ENCODE measurements at regions not wholly inside any gene's neighbourhood (a gene's known extent, or its start where the extent isn't known, plus 50 kb on each side); places are given as distances from the start of the nearest gene placed in this dataset.
"Not testable (repeated sequence)": the region's sequence is repeated elsewhere in the genome, so short reads cannot be mapped to it uniquely, and the experiment has no call there.

GRCh38 chr3:176074096-176074495 lies 1123.2 kb downstream of the TBL1XR1 start:
- no peak overlapping the region for H3K4me3 Mint-ChIP-seq
- no peaks in the 10 kb centered on the region for H3K36me3 Mint-ChIP-seq (ENCODE audit: low read depth)
- H3K9me3 Mint-ChIP-seq: peaks cover 2% of the 10 kb centered on the region
- DNase-seq: no peak
- POLR2A ChIA-PET: no interaction called here
- CTCF ChIA-PET: no interaction called here
- H3K4me1 Mint-ChIP-seq: no peaks in the 10 kb centered on the region
- no peaks in the 10 kb centered on the region for H3K27me3 Mint-ChIP-seq
- H3K27ac Mint-ChIP-seq: no peak overlapping the region

DNA sequence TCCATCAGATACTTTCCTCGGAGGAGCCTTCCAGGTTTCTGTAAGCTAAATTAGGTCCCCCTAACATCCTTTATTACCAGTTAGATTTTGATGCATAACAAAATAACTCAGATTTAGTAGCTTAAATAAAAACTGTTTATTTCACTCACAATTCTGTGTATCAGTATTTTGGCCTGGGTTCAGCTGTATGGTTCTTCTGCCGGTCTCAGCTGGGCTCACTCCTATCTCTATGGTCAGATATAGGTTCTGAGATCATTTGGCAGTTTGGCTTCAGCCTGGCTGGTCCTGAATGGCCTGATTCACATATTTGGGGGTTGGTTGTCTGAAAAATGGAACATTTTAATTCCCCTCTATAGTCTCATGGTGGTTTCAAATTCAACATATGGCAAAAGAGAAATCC lies 1125.3 kb downstream of the TBL1XR1 start:
- H3K27ac Mint-ChIP-seq: no peak overlapping the region
- no peaks in the 10 kb centered on the region for H3K4me1 Mint-ChIP-seq
- peaks cover 2% of the 10 kb centered on the region for H3K9me3 Mint-ChIP-seq

DNA sequence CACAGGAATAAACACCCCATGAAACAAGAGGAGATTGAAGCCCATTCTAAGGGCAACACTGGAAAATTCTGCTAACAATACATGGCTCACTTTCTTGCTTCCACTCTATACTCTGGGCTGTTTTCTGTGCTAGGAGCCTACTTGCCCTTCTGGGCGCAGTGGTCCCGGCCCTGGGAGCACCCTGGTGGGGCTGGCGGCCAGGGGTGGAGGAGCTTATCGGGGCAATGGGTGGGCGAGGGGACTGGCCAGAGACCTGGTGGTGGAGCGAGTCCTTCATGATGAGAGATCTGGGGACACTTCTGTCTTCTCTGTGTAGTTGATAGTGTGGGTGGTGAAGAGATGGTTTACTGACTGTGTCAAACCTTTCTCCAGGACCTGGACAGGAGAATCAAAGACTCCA lies 1128.5 kb downstream of the TBL1XR1 start:
- H3K4me3 Mint-ChIP-seq: no peak overlapping the region
- no peaks in the 10 kb centered on the region for H3K36me3 Mint-ChIP-seq (ENCODE audit: low read depth)
- CTCF ChIA-PET: no interaction called here
- H3K4me1 Mint-ChIP-seq: no peaks in the 10 kb centered on the region
- H3K9me3 Mint-ChIP-seq: peaks cover 2% of the 10 kb centered on the region
- no peaks in the 10 kb centered on the region for H3K27me3 Mint-ChIP-seq
- POLR2A ChIA-PET: no interaction called here
- no peak for DNase-seq
- no peak overlapping the region for H3K27ac Mint-ChIP-seq

More for the DNA sequence above, 1125.3 kb downstream of the TBL1XR1 start:
- ChIA-PET CTCF (no interaction called here), POLR2A (no interaction called here)
- Mint-ChIP-seq H3K4me3 (no peak overlapping the region), H3K36me3 (ENCODE audit: low read depth) (no peaks in the 10 kb centered on the region), H3K27me3 (no peaks in the 10 kb centered on the region)
- DNase-seq: no peak

GRCh38 chr3:176058856-176059255 lies 1138.4 kb downstream of the TBL1XR1 start:
- CTCF ChIA-PET: no interaction called here
- POLR2A ChIA-PET: no interaction called here
- Mint-ChIP-seq H3K36me3 (ENCODE audit: low read depth) (no peaks in the 10 kb centered on the region), H3K27ac (no peak overlapping the region), H3K4me3 (no peak overlapping the region), H3K9me3 (peaks cover 3% of the 10 kb centered on the region), H3K4me1 (no peaks in the 10 kb centered on the region), H3K27me3 (no peaks in the 10 kb centered on the region)
- no peak for DNase-seq

GRCh38 chr3:176055836-176056235 lies 1141.4 kb downstream of the TBL1XR1 start:
- Mint-ChIP-seq H3K4me1 (no peaks in the 10 kb centered on the region), H3K36me3 (ENCODE audit: low read depth) (no peaks in the 10 kb centered on the region), H3K27me3 (no peaks in the 10 kb centered on the region), H3K27ac (no peak overlapping the region), H3K9me3 (peaks cover 3% of the 10 kb centered on the region), H3K4me3 (no peak overlapping the region)
- ChIA-PET CTCF (no interaction called here), POLR2A (no interaction called here)
- no peak for DNase-seq

- H3K36me3 Mint-ChIP-seq (ENCODE audit: low read depth): no peaks in the 10 kb centered on the region
- POLR2A ChIA-PET: no interaction called here
- H3K9me3 Mint-ChIP-seq: peaks cover 5% of the 10 kb centered on the region
- no peak overlapping the region for H3K27ac Mint-ChIP-seq
- no peaks in the 10 kb centered on the region for H3K4me1 Mint-ChIP-seq
- H3K4me3 Mint-ChIP-seq: no peak overlapping the region
- CTCF ChIA-PET: no interaction called here
- no peaks in the 10 kb centered on the region for H3K27me3 Mint-ChIP-seq
- no peak for DNase-seq
These were observed 1145.5 kb downstream of the TBL1XR1 start for GRCh38 chr3:176051766-176052165.

- Mint-ChIP-seq H3K36me3 (ENCODE audit: low read depth) (no peaks in the 10 kb centered on the region), H3K27me3 (no peaks in the 10 kb centered on the region), H3K4me1 (no peaks in the 10 kb centered on the region), H3K9me3 (peaks cover 2% of the 10 kb centered on the region), H3K4me3 (no peak overlapping the region), H3K27ac (no peak overlapping the region)
- DNase-seq: no peak
- ChIA-PET POLR2A (no interaction called here), CTCF (no interaction called here)
These were observed 1150.6 kb downstream of the TBL1XR1 start for GRCh38 chr3:176046703-176047102.

- Mint-ChIP-seq H3K9me3 (no peaks in the 10 kb centered on the region), H3K4me3 (no peak overlapping the region), H3K27me3 (no peaks in the 10 kb centered on the region), H3K27ac (no peak overlapping the region), H3K4me1 (no peaks in the 10 kb centered on the region), H3K36me3 (ENCODE audit: low read depth) (no peaks in the 10 kb centered on the region)
- POLR2A ChIA-PET: no interaction called here
- CTCF ChIA-PET: no interaction called here
- no peak for DNase-seq
These were observed 1155.5 kb downstream of the TBL1XR1 start for GRCh38 chr3:176041812-176042211.

DNA sequence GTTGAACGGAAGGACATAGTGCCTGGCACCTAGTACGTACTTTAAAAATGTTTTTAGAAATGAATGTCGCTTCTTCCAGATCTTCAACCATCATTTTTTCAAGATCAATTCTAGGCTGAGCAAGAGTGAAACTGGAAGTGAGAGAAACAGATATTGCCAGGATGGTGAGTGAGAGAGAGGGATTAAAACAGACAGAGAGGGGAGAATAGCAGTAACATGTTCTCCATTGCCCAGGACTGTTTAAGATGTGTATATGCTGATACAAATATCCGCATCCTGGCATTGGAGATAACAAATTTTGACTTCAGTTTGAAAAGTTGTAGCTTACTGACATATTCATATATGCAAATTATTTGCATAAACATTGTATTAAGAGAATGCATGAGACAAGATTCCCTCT lies 1156.1 kb downstream of the TBL1XR1 start:
- Mint-ChIP-seq H3K4me3 (no peak overlapping the region), H3K27ac (no peak overlapping the region), H3K4me1 (no peaks in the 10 kb centered on the region), H3K9me3 (peaks cover under 1% of the 10 kb centered on the region), H3K36me3 (ENCODE audit: low read depth) (no peaks in the 10 kb centered on the region), H3K27me3 (no peaks in the 10 kb centered on the region)
- ChIA-PET CTCF (no interaction called here), POLR2A (no interaction called here)
- no peak for DNase-seq

- Mint-ChIP-seq H3K27me3 (no peaks in the 10 kb centered on the region), H3K4me3 (no peak overlapping the region), H3K9me3 (peaks cover 9% of the 10 kb centered on the region), H3K36me3 (ENCODE audit: low read depth) (no peaks in the 10 kb centered on the region), H3K4me1 (no peaks in the 10 kb centered on the region), H3K27ac (no peak overlapping the region)
- ChIA-PET CTCF (no interaction called here), POLR2A (no interaction called here)
- no peak for DNase-seq
These were observed 1159.6 kb downstream of the TBL1XR1 start for GRCh38 chr3:176037636-176038035.

DNA sequence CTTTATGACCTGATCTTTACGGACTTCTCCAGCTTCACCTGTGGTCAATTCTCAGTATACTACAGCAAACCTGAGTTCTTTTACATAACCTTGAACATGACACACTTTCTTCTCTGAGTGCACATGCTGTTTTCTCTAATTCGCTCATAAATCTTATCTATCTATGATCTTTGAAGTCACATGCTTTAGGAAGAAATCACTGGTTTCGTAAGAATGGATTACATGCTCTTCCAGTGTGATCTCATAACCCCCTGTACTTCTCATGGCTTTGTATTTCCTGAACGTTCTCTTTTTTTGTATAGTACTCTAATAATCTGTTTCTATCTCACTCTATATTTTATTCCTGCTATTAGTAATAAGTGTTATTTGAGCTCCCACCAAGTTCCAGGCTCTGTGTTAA lies 1165.2 kb downstream of the TBL1XR1 start:
- no peaks in the 10 kb centered on the region for H3K36me3 Mint-ChIP-seq (ENCODE audit: low read depth)
- POLR2A ChIA-PET: no interaction called here

DNA sequence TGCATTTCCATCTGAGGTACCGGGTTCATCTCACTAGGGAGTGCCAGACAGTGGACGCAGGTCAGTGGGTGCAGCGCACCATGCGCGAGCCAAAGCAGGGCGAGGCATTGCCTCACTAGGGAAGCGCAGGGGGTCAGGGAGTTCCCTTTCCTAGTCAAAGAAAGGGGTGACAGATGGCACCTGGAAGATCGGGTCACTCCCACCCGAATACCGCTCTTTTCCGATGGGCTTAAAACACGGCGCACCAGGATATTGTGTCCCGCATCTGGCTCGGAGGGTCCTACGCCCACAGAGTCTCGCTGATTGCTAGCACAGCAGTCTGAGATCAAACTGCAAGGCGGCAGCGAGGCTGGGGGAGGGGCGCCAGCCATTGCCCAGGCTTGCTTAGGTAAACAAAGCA lies 1157.1 kb downstream of the NAALADL2 start:
- DNase-seq; H3K9me3 Mint-ChIP-seq; CTCF ChIA-PET; POLR2A ChIA-PET; H3K4me3 Mint-ChIP-seq; H3K27ac Mint-ChIP-seq; H3K36me3 Mint-ChIP-seq (ENCODE audit: low read depth); H3K4me1 Mint-ChIP-seq; H3K27me3 Mint-ChIP-seq: not testable (repeated sequence)

More for the DNA sequence above, 1165.2 kb downstream of the TBL1XR1 start:
- Mint-ChIP-seq H3K9me3 (peaks cover 9% of the 10 kb centered on the region), H3K4me3 (no peak overlapping the region), H3K4me1 (no peaks in the 10 kb centered on the region), H3K27ac (no peak overlapping the region), H3K27me3 (no peaks in the 10 kb centered on the region)
- no peak for DNase-seq
- CTCF ChIA-PET: no interaction called here

DNA sequence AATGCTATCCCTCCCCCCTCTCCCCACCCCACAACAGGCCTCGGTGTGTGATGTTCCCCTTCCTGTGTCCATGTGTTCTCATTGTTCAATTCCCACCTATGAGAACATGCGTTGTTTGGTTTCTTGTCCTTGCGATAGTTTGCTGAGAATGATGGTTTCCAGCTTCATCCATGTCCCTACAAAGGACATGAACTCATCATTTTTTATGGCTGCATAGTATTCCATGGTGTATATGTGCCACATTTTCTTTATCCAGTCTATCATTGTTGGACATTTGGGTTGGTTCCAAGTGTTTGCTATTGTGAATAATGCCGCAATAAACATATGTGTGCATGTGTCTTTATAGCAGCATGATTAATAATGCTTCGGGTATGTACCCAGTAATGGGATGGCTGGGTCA lies 1156.1 kb downstream of the NAALADL2 start:
- H3K27me3 Mint-ChIP-seq; CTCF ChIA-PET; H3K4me1 Mint-ChIP-seq; POLR2A ChIA-PET; H3K9me3 Mint-ChIP-seq; H3K4me3 Mint-ChIP-seq; H3K27ac Mint-ChIP-seq; DNase-seq; H3K36me3 Mint-ChIP-seq (ENCODE audit: low read depth): not testable (repeated sequence)

DNA sequence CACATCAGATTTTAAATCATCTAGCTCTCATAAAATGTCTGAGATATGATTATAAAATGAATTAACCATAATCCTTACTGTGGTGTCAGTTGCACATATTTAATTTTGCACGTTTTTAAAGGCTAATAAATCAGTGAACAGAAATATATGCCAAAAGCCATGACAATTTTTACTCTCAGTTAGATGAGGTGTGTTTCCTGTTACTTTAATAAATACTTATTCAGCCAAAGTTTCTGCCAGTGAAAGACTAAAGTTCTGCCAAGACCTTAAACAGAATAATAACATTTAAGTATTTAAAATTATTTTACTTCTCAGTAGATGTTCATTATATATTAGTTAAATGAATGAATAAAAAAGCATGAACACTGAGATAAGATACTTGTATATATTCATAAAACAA lies 1150.1 kb downstream of the NAALADL2 start:
- no peak overlapping the region for H3K4me3 Mint-ChIP-seq
- POLR2A ChIA-PET: no interaction called here
- no peak for DNase-seq
- H3K36me3 Mint-ChIP-seq (ENCODE audit: low read depth): no peaks in the 10 kb centered on the region
- H3K27ac Mint-ChIP-seq: no peak overlapping the region
- H3K4me1 Mint-ChIP-seq: no peaks in the 10 kb centered on the region
- H3K9me3 Mint-ChIP-seq: peaks cover 2% of the 10 kb centered on the region
- CTCF ChIA-PET: no interaction called here
- H3K27me3 Mint-ChIP-seq: no peaks in the 10 kb centered on the region

DNA sequence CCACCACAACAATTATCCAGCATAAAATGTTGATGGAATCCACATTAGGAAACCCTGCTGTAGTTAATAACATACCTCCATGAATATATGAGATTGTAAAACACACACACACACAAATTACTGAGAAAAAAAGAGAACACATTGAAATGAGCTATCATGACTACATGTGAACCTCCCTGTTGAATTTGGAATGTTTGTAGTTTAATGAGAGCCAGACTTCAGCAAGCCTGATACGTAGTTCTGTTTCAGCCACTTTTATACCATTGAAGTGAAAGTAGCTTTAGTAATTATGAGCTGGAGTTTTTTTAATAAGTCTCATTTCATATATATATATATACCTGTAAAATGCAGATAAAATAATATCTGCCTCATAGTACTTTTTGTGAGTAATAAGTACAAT lies 1146.4 kb downstream of the NAALADL2 start:
- Mint-ChIP-seq H3K4me3 (no peak overlapping the region), H3K9me3 (peaks cover 2% of the 10 kb centered on the region), H3K36me3 (ENCODE audit: low read depth) (no peaks in the 10 kb centered on the region), H3K27me3 (no peaks in the 10 kb centered on the region), H3K4me1 (no peaks in the 10 kb centered on the region), H3K27ac (no peak overlapping the region)
- no peak for DNase-seq
- POLR2A ChIA-PET: no interaction called here
- CTCF ChIA-PET: no interaction called here

All from activated CD4-positive, alpha-beta memory T cell treated with anti-CD3 and anti-CD28 coated beads, Interleukin-2, amount 10 ng/mL, durations not matched to agents 7 days and 5 days (primary cell).